IPS-18c (cell line): ENCODE measurements at regions not wholly inside any gene's neighbourhood (a gene's known extent, or its start where the extent isn't known, plus 50 kb on each side); places are given as distances from the start of the nearest gene placed in this dataset.
"Not testable (repeated sequence)": the region's sequence is repeated elsewhere in the genome, so short reads cannot be mapped to it uniquely, and the experiment has no call there.

Source experiments
- H3K4me3 ChIP-seq: 2 replicates; pipeline ENCODE4 v1.7.0; 2013; ENCODE audit warnings: low read depth, mild to moderate bottlenecking, low read length, moderate library complexity; ENCODE audit not compliant: insufficient read depth
- H3K9me3 ChIP-seq: one replicate; pipeline ENCODE4 v1.6.1; 2013; ENCODE audit warnings: mild to moderate bottlenecking, low read length, moderate library complexity; ENCODE audit not compliant: control insufficient read depth, insufficient read depth

DNA sequence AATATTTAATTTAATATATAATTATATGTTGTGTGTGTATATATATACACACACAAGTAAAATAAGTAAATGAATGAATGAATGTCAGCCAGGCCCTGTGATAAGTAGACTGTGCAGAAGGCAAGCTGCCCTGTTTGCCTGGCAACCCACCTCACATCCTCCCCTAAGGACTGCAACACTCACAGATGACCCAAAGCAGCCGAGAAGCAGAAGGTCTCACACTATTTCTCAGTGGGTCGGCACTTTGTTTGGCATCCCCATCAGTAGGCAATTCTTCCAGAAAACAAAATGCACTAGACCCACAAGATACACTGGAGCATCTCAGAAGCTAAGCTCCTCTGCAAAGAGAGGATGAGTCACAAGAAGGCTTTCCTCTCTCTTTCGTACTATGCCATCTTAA lies 152.1 kb upstream of the GRAMD2B start:
- no peak overlapping the region for H3K4me3 ChIP-seq
- H3K9me3 ChIP-seq: no peaks in the 10 kb centered on the region

DNA sequence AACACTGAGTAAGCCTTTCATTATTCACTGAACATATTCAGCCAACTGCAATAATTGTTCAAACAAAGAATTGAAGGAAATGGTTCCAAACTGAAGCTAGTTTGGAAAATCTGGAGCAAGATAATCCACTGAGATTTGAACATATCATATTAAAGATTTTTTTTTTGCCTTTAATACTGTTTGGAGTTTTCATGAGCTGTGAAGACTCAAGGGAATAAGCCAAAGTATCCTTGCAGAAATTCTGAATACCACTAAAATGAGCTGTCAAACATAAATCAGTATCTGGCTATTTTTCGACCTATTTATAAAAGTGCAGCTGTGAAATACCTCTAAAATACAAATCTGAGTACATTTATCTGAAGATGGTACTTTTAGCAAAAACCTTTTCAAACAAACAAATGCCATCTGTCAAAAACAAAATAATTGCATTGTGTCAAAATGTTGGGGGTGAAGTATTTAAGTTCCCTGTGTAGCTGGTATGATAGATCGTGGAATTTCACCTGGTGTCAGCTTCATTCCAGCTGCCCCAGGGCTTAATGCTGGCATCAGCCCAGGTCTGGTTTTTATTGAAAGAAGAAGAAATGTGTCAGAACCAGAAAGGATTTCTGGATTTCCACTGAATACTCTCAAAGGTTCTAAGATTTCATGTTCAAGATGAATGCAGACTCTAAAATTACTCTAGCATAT lies 149.0 kb upstream of the GRAMD2B start:
- no peak overlapping the region for H3K4me3 ChIP-seq

DNA sequence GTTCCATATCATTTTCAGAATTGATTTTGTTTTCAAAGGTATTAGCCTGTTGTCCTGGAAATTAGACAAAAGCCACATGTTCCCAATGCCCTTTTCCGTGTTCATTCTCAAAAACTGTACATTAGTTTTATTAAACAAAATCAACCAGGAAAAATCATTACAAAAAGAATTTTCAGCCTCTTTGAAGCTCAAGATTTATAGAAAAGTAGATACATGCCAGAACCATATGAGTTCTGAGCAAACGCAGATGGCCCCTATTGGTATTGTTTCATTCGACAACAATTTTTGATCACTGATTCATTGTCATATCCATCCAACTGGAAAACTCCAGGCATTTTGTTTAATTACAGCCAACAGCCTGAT lies 148.5 kb upstream of the GRAMD2B start:
- Histone ChIP-seq H3K4me3 (no peak overlapping the region), H3K9me3 (no peaks in the 10 kb centered on the region)

More for the DNA sequence above, 149.0 kb upstream of the GRAMD2B start:
- no peaks in the 10 kb centered on the region for H3K9me3 ChIP-seq

DNA sequence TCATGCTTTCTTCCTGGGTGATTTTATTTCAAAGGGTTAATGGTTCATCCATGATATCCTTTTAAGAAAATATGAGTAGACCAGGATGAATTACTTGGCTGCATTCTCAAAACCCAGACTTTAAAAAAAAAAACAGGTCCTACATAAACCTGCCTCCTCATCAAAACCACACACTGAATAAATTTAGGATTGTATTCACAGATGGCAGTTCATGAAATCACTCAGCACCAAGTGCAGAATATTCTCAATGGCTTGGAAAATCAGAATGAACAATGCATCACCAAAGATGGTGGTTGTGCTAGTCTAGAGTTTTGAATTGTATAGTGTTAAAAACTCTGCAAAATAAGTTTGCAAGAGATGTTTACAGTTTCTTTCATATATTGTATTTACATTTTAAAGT lies 145.4 kb upstream of the GRAMD2B start:
- Histone ChIP-seq H3K9me3 (no peaks in the 10 kb centered on the region), H3K4me3 (no peak overlapping the region)

DNA sequence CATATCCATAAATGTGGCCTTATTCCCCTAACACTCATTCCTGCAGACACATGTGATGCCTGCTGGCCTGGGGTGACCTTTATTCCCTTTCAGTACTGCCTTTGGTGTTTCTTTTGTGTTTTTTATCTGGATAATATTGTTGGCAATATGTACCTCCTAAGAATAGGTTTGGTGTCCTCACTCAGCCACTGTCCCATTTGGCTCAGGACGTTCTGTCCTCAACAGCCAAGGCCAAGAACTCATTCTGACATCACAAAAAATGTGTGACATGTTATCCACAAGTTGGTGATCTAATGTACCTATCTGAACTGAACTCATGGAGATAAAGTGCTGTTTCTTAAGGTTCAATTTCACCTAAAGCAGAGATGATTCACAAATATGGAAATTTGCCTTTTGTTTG lies 142.9 kb upstream of the GRAMD2B start:
- Histone ChIP-seq H3K9me3 (no peaks in the 10 kb centered on the region), H3K4me3 (no peak overlapping the region)

DNA sequence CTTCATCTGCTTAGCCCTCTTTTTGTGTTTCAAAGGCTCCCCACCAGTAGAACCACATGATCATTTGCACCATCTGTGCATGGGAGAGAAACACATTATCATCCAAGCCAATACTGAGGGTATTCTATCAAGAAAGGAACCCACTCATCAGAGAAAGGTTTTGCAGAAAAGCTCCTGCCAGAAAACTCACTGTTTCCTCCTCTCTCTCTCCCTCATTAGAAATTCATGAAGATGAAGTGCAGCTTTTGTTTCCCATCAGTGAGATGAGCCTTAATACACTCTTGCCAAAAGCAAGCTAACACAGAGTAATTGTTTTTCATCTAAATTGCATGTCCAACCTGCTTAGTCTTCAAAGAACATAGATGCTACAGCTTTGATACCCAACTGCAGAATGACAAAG lies 142.4 kb upstream of the GRAMD2B start:
- Histone ChIP-seq H3K9me3 (no peaks in the 10 kb centered on the region), H3K4me3 (no peak overlapping the region)

DNA sequence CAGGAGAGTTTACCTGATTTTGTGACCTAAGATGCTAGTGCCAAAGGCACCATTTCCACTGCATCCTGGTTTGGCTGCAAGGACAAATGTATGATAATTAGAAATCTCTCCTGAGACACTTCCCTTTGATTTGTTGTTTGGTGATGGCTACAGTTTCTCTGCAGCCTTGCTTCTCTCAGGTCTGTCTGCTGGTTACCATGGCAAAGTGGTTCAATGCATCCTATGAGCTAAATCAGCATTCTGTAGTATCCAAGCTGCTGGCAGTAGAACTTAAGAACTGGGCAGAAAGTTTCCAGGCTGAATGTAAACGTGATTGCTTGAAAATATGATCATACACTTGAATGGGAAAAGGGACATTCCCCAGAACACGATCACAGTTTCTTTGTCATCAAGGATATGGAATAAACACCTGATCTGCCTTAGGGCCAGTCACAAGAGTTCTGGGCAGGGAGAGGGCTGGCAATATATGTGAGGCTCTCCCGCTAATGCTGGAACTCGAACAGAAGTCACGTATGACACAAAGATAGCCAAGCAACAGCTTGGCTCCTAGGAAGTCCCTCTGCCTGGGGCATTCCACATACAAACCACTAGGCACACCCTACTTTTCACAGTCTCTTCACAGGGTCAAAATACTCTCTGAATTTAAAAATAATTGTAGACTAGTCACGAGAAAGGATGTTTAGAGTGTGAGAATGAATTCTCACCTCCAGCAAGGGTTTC lies 138.1 kb upstream of the GRAMD2B start:
- no peaks in the 10 kb centered on the region for H3K9me3 ChIP-seq
- no peak overlapping the region for H3K4me3 ChIP-seq

DNA sequence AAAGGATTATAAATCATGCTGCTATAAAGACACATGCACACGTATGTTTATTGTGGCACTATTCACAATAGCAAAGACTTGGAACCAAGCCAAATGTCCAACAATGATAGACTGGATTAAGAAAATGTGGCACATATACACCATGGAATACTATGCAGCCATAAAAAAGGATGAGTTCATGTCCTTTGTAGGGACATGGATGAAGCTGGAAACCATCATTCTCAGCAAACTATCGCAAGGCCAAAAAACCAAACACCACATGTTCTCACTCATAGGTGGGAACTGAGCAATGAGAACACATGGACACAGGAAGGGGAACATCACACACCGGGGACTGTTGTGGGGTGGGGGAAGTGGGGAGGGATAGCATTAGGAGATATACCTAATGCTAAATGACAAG lies 127.1 kb upstream of the GRAMD2B start:
- H3K9me3 ChIP-seq: not testable (repeated sequence)

DNA sequence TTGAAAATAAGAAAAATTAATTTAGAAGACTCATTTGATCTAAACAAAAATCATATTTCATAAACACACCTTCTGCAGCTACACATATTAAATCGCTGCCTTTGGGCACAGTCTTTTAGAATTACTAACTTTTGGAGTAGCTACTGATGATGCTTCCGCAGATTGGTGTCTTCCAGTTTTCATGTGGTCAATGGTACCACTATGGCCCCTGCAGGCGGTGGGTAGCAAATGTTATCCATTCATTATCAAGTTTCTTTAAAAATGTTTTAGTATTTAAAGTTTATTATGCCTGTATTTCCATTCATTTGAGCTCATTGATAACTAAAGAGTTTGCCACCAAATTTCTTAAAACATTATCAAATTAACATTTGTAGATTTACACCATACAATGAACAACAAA lies 122.9 kb upstream of the GRAMD2B start:
- Histone ChIP-seq H3K9me3 (no peaks in the 10 kb centered on the region), H3K4me3 (no peak overlapping the region)

More for the DNA sequence above, 127.1 kb upstream of the GRAMD2B start:
- not testable (repeated sequence) for H3K4me3 ChIP-seq

DNA sequence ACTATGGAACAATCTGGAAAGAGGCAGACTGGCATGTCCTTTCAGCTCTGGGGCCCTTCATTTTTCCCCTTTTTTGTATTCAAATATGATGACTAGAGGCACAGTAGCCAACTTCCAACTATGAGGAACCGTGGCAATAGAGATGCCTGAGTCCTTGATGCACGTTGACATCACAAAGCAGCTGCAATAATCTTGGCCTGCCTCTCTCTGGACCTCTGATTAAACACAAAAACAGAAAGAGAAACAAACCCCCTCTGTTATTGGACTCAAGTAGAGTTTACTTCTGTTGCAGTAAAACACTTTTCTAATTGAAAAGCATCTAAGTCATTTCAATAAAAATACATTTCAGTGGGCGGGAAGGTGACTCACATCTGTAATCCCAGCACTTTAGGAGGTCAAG lies 122.2 kb upstream of the GRAMD2B start:
- no peaks in the 10 kb centered on the region for H3K9me3 ChIP-seq
- no peak overlapping the region for H3K4me3 ChIP-seq

DNA sequence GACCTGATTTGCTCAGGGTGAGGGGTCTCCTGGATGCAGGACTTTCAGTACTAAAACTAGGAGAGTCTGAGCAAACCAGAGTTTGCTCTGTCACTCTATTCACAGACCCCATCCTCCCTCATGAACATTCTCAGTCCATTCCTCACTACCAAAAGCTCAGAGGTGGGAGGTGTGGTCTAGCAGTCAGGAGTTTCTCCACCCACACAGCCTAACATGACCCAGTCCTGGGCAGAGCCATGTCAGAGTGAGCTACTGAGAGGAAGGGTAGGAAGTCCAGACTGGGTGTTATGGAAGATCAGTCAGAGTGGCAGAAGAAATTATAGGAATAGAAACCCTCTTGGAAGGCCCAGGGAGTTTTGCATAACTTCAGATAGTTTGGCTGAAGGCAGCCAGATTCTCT lies 113.3 kb upstream of the GRAMD2B start:
- Histone ChIP-seq H3K4me3 (no peak overlapping the region), H3K9me3 (no peaks in the 10 kb centered on the region)

DNA sequence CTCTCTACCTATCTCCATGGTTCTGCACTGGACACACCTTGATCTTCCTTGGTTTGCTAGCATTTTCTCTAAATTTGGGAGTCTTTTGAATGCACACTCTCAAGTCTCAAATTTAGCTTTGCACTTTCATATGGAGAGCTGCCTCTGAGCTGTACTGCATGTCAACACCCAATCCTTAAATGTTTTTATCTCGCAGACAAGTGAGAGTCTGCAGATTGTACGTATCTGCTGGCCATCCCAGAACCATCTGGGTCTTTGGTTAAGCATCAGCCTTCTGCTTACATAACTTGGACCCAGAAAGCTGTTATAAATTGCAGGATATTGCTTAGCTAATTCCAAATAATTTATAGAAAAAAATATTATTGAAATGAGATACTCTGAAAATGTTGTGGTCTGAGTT lies 111.4 kb upstream of the GRAMD2B start:
- no peaks in the 10 kb centered on the region for H3K9me3 ChIP-seq
- H3K4me3 ChIP-seq: no peak overlapping the region

DNA sequence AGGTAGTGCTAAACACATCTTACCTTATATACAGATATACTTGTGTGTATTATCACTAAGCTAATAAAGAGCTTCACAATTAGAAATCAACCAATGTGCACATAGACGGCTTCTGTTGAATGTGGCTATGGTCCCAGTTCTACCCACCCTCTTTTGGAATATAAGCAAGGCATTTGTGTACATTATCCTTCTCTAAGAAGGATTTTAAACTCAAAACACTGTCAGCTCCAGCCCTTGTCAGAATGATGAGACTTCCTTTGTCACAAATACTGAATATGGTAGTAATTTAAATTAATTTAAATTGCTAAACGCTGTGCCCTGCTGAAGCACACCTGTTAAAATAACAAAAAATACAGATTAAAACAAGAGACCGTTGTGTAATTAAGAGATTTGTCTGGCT lies 107.9 kb upstream of the GRAMD2B start:
- Histone ChIP-seq H3K9me3 (no peaks in the 10 kb centered on the region), H3K4me3 (no peak overlapping the region)

DNA sequence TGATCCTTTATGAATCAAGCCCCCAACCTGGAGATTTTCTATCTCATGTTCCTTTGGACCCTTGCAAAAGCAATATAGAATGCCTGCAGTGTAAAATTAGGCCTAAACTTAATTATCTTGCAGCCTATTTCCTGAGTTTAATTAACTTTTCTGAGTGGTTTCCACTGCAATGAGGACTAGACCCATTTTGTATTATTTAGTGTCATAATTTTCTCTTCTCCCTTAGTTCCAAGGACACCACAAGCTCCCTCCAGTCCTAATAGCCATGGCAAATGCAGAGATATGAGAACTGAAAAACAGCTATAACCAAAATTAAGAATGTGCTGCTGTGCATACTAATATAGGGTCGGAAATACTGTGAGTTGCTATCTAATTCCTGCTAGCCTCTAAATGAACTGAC lies 90.9 kb upstream of the GRAMD2B start:
- Histone ChIP-seq H3K9me3 (no peaks in the 10 kb centered on the region), H3K4me3 (no peak overlapping the region)

DNA sequence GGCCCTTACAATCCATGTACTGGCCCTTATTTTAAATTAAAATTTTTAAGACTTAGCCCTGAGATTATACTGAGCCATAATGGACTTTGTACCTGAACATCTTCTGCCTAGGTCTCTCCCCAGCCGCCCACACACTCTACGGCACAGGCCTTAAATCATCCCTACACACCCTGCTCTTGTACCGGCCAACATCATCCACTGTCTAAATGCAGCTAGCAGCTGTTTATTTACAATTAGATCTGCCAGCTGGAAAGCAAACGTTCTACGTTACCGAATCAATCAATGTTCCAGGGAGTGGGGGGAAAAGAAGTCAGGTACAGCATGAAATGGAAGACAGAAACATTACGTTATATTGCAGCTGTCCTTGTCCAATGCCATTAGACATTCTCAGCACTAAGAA lies 88.4 kb upstream of the GRAMD2B start:
- no peak overlapping the region for H3K4me3 ChIP-seq
- no peaks in the 10 kb centered on the region for H3K9me3 ChIP-seq

DNA sequence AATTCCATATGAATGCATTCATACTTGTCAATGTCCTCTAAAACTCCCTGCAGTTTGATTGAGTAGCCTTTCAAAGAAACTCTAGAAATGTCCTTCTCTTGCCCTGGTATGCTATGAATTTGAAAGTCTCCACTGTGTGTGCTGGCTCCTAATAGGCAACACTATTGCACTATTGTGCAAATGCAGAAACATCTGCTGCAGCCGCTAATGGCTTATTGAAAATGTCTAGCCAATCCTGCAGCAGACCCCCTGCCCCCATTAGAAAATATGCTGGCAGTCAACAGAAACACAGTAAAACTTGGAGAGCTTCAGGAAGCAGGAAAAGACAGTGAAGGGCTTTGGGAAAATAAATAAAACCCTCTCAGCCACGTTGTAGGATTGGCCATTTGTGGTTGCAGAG lies 87.3 kb upstream of the GRAMD2B start:
- Histone ChIP-seq H3K4me3 (no peak overlapping the region), H3K9me3 (no peaks in the 10 kb centered on the region)

DNA sequence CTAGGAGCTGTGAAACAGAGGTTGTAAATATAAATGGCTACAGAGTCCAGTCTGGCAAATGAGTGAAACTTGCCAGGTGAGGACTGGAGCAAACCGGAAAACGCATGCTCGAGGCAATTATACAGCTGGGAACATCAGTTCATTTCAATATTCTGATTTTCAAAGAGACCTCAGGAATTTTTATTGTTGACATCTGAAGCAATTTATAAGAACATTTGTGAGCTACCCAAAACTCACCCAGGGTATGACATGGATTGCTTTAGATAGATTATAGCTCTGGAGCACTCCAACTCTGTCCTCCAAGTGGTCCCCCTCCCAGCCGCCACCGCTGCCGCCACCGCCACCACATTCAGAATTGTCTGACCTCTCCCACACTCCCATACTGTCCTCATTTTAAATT lies 84.6 kb upstream of the GRAMD2B start:
- no peaks in the 10 kb centered on the region for H3K9me3 ChIP-seq
- no peak overlapping the region for H3K4me3 ChIP-seq

DNA sequence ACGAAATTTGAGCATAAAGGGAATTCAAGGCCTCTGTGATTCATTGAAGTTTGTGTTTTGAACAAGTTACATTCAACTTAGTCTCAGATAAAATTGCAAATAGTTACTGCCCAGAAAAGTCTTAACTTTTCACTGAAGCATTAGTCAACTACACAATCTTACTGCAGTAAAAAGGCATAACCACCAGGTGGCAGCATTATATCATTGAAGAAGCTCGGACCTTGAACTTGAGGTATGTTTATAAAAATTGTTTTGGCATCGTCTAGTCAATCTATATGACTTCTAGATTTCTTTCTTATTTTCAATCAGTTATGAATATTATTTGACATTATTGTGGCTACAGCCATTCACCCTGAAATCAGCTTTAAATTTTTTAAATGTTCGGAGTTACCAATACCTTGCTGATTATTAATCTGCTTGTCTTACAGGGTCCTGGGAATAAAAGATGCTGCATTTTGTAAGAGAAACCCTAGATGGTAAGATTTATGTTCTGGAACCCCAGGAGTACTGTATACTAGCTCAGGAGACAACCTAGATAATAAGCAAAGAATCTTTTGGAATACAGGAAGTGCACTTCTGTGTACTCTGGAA lies 83.9 kb upstream of the GRAMD2B start:
- H3K4me3 ChIP-seq: no peak overlapping the region
- H3K9me3 ChIP-seq: no peaks in the 10 kb centered on the region
